Caco-2 (cell line): ENCODE measurements at regions not wholly inside any gene's neighbourhood (a gene's known extent, or its start where the extent isn't known, plus 50 kb on each side); places are given as distances from the start of the nearest gene placed in this dataset.

Experiments used
- BruUV-seq: library from RNA; stranded (reverse); fragments of 400-500 nt; replicated peaks from 2 replicates; lab custom pipeline; 2021; lab: Mats Ljungman, UMichigan
- CTCF ChIA-PET: fragments of 300-600 bp; sonication (Branson Sonifier 250); formaldehyde crosslinking; loops from one replicate; lab custom pipeline; 2022; ENCODE audit warnings: antibody characterized with exemption; lab: Charles Lee
- POLR2A ChIA-PET: fragments of 300-600 bp; sonication (Branson Sonifier 250); formaldehyde crosslinking; loops from one replicate; lab custom pipeline; 2022; ENCODE audit warnings: antibody characterized with exemption; lab: Charles Lee
- DNase-seq, 2 experiments: peaks; one replicate each; pipeline versions ENCODE4 v3.0.0 to v3.0.0-alpha.2; 2020 to 2022
- H3K27me3 ChIP-seq: replicated peaks from 2 replicates; pipeline ENCODE4 v1.6.0; 2011; ENCODE audit warnings: low read length; ENCODE audit not compliant: control insufficient read depth, insufficient read depth
- H3K36me3 ChIP-seq: 2 replicates; pipeline ENCODE4 v1.5.1; 2011; ENCODE audit warnings: low read length; ENCODE audit not compliant: control insufficient read depth, insufficient read depth
- H3K4me1 ChIP-seq: fragments of 250-450 bp; sonication (Bioruptor Pico); 2 replicates; pipeline ENCODE4 v1.5.1; 2020; ENCODE audit warnings: mild to moderate bottlenecking
- H3K4me3 ChIP-seq: 2 replicates; pipeline ENCODE4 v1.5.1; 2011; ENCODE audit warnings: low read depth, mild to moderate bottlenecking, control low read depth, low read length
- H3K9me3 ChIP-seq: fragments of 250-450 bp; sonication (Bioruptor Pico); 2 replicates; pipeline ENCODE4 v1.5.1; 2020; ENCODE audit warnings: mild to moderate bottlenecking, moderate library complexity
- H3K27ac Mint-ChIP-seq: one replicate; pipeline ENCODE4 v1.8.0; 2022; ENCODE audit warnings: mixed read lengths; ENCODE audit not compliant: unreplicated experiment
- H3K27me3 Mint-ChIP-seq: one replicate; pipeline ENCODE4 v1.8.0; 2022; ENCODE audit warnings: mixed read lengths; ENCODE audit not compliant: insufficient read depth, unreplicated experiment
- H3K36me3 Mint-ChIP-seq: one replicate; pipeline ENCODE4 v1.8.0; 2022; ENCODE audit warnings: mild to moderate bottlenecking, mixed read lengths; ENCODE audit not compliant: insufficient read depth, unreplicated experiment
- H3K4me1 Mint-ChIP-seq: one replicate; pipeline ENCODE4 v1.8.0; 2022; ENCODE audit warnings: low read depth, mixed read lengths; ENCODE audit not compliant: unreplicated experiment
- H3K4me3 Mint-ChIP-seq: one replicate; pipeline ENCODE4 v1.8.0; 2022; ENCODE audit warnings: mild to moderate bottlenecking, moderate library complexity, mixed read lengths; ENCODE audit not compliant: unreplicated experiment
- H3K9me3 Mint-ChIP-seq: one replicate; pipeline ENCODE4 v1.8.0; 2022; ENCODE audit warnings: mixed read lengths; ENCODE audit not compliant: unreplicated experiment
- intact Hi-C: fragments of 100-400 bp; cut with micrococcal nuclease; formaldehyde crosslinking; loops from one replicate; pipeline ENCODE4 v1.10.0; 2022; ENCODE audit not compliant: unreplicated experiment
- TF ChIP-seq, protein P1 (sequence below), 2 experiments: fragments of 200-600 bp in 1 of 2; IDR thresholded peaks; 1 replicate in 1 of 2; 2 replicates in 1 of 2; pipeline versions ENCODE4 v1.5.1 to v1.8.0; 2011 to 2022; ENCODE audit warnings: antibody characterized with exemption in 1 of 2, control low read depth in 1 of 2, inconsistent platforms in 1 of 2, low read depth in 1 of 2, low read length in 1 of 2, mild to moderate bottlenecking in 1 of 2, moderate library complexity in 1 of 2; ENCODE audit not compliant: insufficient read depth in 1 of 2, severe bottlenecking in 1 of 2, unreplicated experiment in 1 of 2

DNA sequence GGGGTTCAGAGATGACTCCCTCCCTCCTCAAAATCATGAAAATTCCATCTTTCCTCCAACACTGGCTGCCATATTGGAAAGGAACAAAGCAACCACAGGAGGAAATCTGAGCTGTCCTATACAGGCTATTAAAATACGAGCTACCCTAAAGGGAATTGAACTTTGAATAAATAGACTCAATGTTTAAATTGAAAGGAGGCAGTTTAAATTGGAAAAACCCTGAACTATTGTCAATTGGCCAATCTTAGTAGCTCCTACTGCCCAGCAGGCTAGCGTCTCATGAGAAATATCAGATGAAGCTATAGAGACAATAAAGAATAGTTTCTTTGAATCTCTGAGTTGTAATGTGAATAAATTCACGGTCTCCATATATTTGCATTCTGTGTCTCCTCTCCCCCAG, 85.4 kb upstream of the KCNE2 start:
- POLR2A ChIA-PET: no interaction called here
- H3K36me3 Mint-ChIP-seq: no peaks in the 10 kb centered on the region

DNA sequence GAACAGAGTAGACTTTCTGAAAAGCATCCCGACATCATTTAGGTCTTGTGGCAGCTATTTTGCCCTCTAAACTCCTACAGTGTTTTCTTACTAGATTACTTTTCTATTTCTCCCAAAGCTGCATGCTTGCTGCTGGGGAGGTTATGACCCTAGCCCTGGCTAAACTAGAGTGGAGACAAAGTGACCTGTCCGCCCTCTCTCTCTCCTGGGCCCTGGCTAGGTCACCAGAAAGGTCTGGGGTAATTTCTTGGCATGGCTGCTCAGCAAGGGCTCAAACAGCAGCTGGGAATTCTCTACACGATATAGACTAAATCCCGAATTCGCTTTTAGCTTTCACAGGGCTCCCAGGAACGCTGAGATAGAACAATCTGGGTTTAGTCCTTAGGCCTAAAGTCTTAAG, 84.5 kb upstream of the KCNE2 start:
- intact Hi-C loops: no loop called here
- DNase-seq: no peak
- no TSS peak for BruUV-seq
- CTCF ChIA-PET: no interaction called here
- Mint-ChIP-seq H3K4me3 (no peak overlapping the region), H3K27me3 (peaks cover 7% of the 10 kb centered on the region), H3K9me3 (no peaks in the 10 kb centered on the region), H3K36me3 (no peaks in the 10 kb centered on the region), H3K4me1 (no peaks in the 10 kb centered on the region), H3K27ac (no peak overlapping the region)
- POLR2A ChIA-PET: no interaction called here
- TF ChIP-seq, protein P1, sequence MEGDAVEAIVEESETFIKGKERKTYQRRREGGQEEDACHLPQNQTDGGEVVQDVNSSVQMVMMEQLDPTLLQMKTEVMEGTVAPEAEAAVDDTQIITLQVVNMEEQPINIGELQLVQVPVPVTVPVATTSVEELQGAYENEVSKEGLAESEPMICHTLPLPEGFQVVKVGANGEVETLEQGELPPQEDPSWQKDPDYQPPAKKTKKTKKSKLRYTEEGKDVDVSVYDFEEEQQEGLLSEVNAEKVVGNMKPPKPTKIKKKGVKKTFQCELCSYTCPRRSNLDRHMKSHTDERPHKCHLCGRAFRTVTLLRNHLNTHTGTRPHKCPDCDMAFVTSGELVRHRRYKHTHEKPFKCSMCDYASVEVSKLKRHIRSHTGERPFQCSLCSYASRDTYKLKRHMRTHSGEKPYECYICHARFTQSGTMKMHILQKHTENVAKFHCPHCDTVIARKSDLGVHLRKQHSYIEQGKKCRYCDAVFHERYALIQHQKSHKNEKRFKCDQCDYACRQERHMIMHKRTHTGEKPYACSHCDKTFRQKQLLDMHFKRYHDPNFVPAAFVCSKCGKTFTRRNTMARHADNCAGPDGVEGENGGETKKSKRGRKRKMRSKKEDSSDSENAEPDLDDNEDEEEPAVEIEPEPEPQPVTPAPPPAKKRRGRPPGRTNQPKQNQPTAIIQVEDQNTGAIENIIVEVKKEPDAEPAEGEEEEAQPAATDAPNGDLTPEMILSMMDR (IDR thresholded peaks at IDR 0.05; ENCODE audit: insufficient read depth in 1 of 2, low read depth in 1 of 2, low read length in 1 of 2, severe bottlenecking in 1 of 2, unreplicated experiment in 1 of 2): no peak
- Histone ChIP-seq H3K36me3 (no peaks in the 10 kb centered on the region), H3K27me3 (no peaks in the 10 kb centered on the region), H3K4me1 (no peaks in the 10 kb centered on the region), H3K4me3 (no peak overlapping the region), H3K9me3 (no peaks in the 10 kb centered on the region)

More for the DNA sequence above, 85.4 kb upstream of the KCNE2 start:
- peaks cover 13% of the 10 kb centered on the region for H3K27me3 Mint-ChIP-seq
- BruUV-seq: no TSS peak
- Histone ChIP-seq H3K36me3 (no peaks in the 10 kb centered on the region), H3K4me1 (no peaks in the 10 kb centered on the region), H3K4me3 (no peak overlapping the region), H3K27me3 (no peaks in the 10 kb centered on the region), H3K9me3 (no peaks in the 10 kb centered on the region)
- H3K4me3 Mint-ChIP-seq: no peak overlapping the region
- no peak for DNase-seq
- H3K4me1 Mint-ChIP-seq: no peaks in the 10 kb centered on the region
- TF ChIP-seq, protein P1 (IDR thresholded peaks at IDR 0.05; ENCODE audit: insufficient read depth in 1 of 2, low read depth in 1 of 2, low read length in 1 of 2, severe bottlenecking in 1 of 2, unreplicated experiment in 1 of 2): no peak
- no peak overlapping the region for H3K27ac Mint-ChIP-seq
- intact Hi-C loops: no loop called here
- H3K9me3 Mint-ChIP-seq: no peaks in the 10 kb centered on the region
- CTCF ChIA-PET: no interaction called here

DNA sequence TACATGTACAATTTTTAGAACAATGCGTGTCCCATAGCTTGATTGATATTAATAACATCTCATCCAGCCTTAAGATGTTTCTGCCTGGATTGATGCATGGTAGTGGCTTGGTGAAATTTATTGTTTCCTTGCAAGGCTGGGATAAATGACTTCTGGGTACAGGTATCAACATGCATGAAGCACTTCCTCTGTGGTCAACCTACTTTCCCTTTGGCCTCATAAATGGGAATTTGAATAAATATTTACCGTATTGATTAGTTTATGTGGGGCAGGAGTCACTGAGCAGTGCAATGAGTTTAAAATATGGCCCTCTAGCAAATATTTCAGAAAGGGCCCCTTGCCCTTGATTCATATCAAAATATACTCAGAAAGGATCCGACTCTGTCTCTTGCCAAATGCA, 83.9 kb upstream of the KCNE2 start:
- BruUV-seq: no TSS peak
- Histone ChIP-seq H3K36me3 (no peaks in the 10 kb centered on the region), H3K4me3 (no peak overlapping the region), H3K4me1 (no peaks in the 10 kb centered on the region), H3K9me3 (no peaks in the 10 kb centered on the region), H3K27me3 (no peaks in the 10 kb centered on the region)
- Mint-ChIP-seq H3K4me1 (no peaks in the 10 kb centered on the region), H3K9me3 (no peaks in the 10 kb centered on the region), H3K36me3 (no peaks in the 10 kb centered on the region), H3K27me3 (peaks cover 7% of the 10 kb centered on the region), H3K27ac (no peak overlapping the region), H3K4me3 (no peak overlapping the region)
- CTCF ChIA-PET: no interaction called here
- no peak for DNase-seq
- POLR2A ChIA-PET: no interaction called here
- intact Hi-C loops: no loop called here
- TF ChIP-seq, protein P1 (IDR thresholded peaks at IDR 0.05; ENCODE audit: insufficient read depth in 1 of 2, low read depth in 1 of 2, low read length in 1 of 2, severe bottlenecking in 1 of 2, unreplicated experiment in 1 of 2): no peak
